OCI-LY1 (cell line): ENCODE measurements at regions not wholly inside any gene's neighbourhood (a gene's known extent, or its start where the extent isn't known, plus 50 kb on each side); places are given as distances from the start of the nearest gene placed in this dataset.

Source experiments
- H2AFZ ChIP-seq: fragments of 200-600 bp; sonication (generic), shearing (Covaris generic); 2 replicates; pipeline ENCODE4 v1.6.0; 2014; ENCODE audit warnings: antibody characterized with exemption, mild to moderate bottlenecking, low read length
- H3F3A ChIP-seq: fragments of 200-600 bp; sonication (generic), shearing (Covaris generic); 2 replicates; pipeline ENCODE4 v1.6.0; 2014; ENCODE audit warnings: mild to moderate bottlenecking, antibody characterized with exemption, low read length, moderate library complexity; ENCODE audit not compliant: insufficient read depth
- H3K27ac ChIP-seq: fragments of 200-600 bp; sonication (generic); 2 replicates; pipeline ENCODE4 v1.5.1; 2014; ENCODE audit warnings: low read length, mixed run types, mild to moderate bottlenecking, low read depth; ENCODE audit not compliant: poor library complexity, severe bottlenecking
- H3K27me3 ChIP-seq: fragments of 200-600 bp; sonication (generic); 2 replicates; pipeline ENCODE4 v1.6.0; 2014; ENCODE audit warnings: antibody characterized with exemption, mild to moderate bottlenecking, low read length, moderate library complexity; ENCODE audit not compliant: insufficient read depth
- H3K36me3 ChIP-seq: fragments of 200-600 bp; sonication (generic); 2 replicates; pipeline ENCODE4 v1.6.1; 2014; ENCODE audit warnings: mild to moderate bottlenecking, antibody characterized with exemption, low read length, moderate library complexity, mixed read lengths; ENCODE audit not compliant: insufficient read depth
- H3K4me1 ChIP-seq: fragments of 200-600 bp; sonication (generic); 2 replicates; pipeline ENCODE4 v1.5.1; 2014; ENCODE audit warnings: mild to moderate bottlenecking, low read length, moderate library complexity; ENCODE audit not compliant: insufficient read depth, severe bottlenecking
- H3K4me2 ChIP-seq: fragments of 200-600 bp; sonication (generic), shearing (Covaris generic); 2 replicates; pipeline ENCODE4 v1.6.1; 2014; ENCODE audit warnings: low read length
- H3K4me3 ChIP-seq: fragments of 200-600 bp; sonication (generic); 2 replicates; pipeline ENCODE4 v1.5.1; 2014; ENCODE audit warnings: low read length, low read depth, mild to moderate bottlenecking, mixed read lengths; ENCODE audit not compliant: poor library complexity, severe bottlenecking
- H3K79me2 ChIP-seq: fragments of 200-600 bp; shearing (Covaris generic); 2 replicates; pipeline ENCODE4 v1.6.1; 2016; ENCODE audit warnings: mixed run types, low read length, mixed read lengths; ENCODE audit not compliant: insufficient read depth
- H3K9ac ChIP-seq: fragments of 200-600 bp; sonication (generic), shearing (Covaris generic); 2 replicates; pipeline ENCODE4 v1.6.1; 2014; ENCODE audit warnings: mild to moderate bottlenecking, low read length, mixed read lengths
- H3K9me2 ChIP-seq: fragments of 200-600 bp; sonication (generic), shearing (Covaris generic); 2 replicates; pipeline ENCODE4 v1.6.1; 2014; ENCODE audit warnings: low read depth, mild to moderate bottlenecking, low read length, mixed read lengths
- H3K9me3 ChIP-seq: fragments of 200-600 bp; shearing (Covaris generic); 2 replicates; pipeline ENCODE4 v1.6.1; 2014; ENCODE audit warnings: low read length, mixed read lengths
- H4K20me1 ChIP-seq: fragments of 200-600 bp; sonication (generic), shearing (Covaris generic); 2 replicates; pipeline ENCODE4 v1.6.0; 2016; ENCODE audit warnings: mild to moderate bottlenecking, low read length; ENCODE audit not compliant: insufficient read depth
- CTCF ChIP-seq: fragments of 200-600 bp; sonication (generic), shearing (Covaris generic); IDR thresholded peaks from 2 replicates; pipeline ENCODE4 v1.5.1; 2017; ENCODE audit warnings: mild to moderate bottlenecking, antibody characterized with exemption, low read length, moderate library complexity, mixed read lengths
- EZH2 ChIP-seq: fragments of 200-600 bp; sonication (generic), shearing (Covaris generic); IDR thresholded peaks from 2 replicates; pipeline ENCODE4 v1.8.0; 2017; ENCODE audit warnings: borderline replicate concordance, mixed run types, mild to moderate bottlenecking, antibody characterized with exemption, low read length, moderate library complexity, mixed read lengths

- Histone ChIP-seq H3K4me3 (no peak overlapping the region), H3K9me3 (no peaks in the 10 kb centered on the region), H3K9ac (no peak overlapping the region), H2AFZ (no peak overlapping the region), H3K36me3 (no peaks in the 10 kb centered on the region), H3K4me2 (no peak overlapping the region), H3K79me2 (no peaks in the 10 kb centered on the region), H3K27me3 (no peaks in the 10 kb centered on the region), H3K9me2 (no peaks in the 10 kb centered on the region), H3K27ac (no peak overlapping the region), H3K4me1 (no peaks in the 10 kb centered on the region), H4K20me1 (no peaks in the 10 kb centered on the region), H3F3A (no peaks in the 10 kb centered on the region)
- TF ChIP-seq CTCF (no peak), EZH2 (no peak)
Measured at GRCh38 chr6:165782812-165783211, 119.8 kb upstream of the PDE10A start.

GRCh38 chr6:165782134-165782533 lies 119.1 kb upstream of the PDE10A start:
- no peak overlapping the region for H3K27ac ChIP-seq
- H3K79me2 ChIP-seq: no peaks in the 10 kb centered on the region
- H3K27me3 ChIP-seq: no peaks in the 10 kb centered on the region
- no peaks in the 10 kb centered on the region for H3F3A ChIP-seq
- no peak overlapping the region for H3K4me2 ChIP-seq
- H3K9ac ChIP-seq: no peak overlapping the region
- H3K4me1 ChIP-seq: no peaks in the 10 kb centered on the region
- H4K20me1 ChIP-seq: no peaks in the 10 kb centered on the region
- H3K9me3 ChIP-seq: no peaks in the 10 kb centered on the region
- no peak for TF ChIP-seq CTCF
- no peak for TF ChIP-seq EZH2
- no peaks in the 10 kb centered on the region for H3K9me2 ChIP-seq
- no peak overlapping the region for H3K4me3 ChIP-seq
- H3K36me3 ChIP-seq: no peaks in the 10 kb centered on the region
- no peak overlapping the region for H2AFZ ChIP-seq

- H2AFZ ChIP-seq: no peak overlapping the region
- H3K4me1 ChIP-seq: no peaks in the 10 kb centered on the region
- H3K4me2 ChIP-seq: no peak overlapping the region
- no peak overlapping the region for H3K9ac ChIP-seq
- no peaks in the 10 kb centered on the region for H3K79me2 ChIP-seq
- H3F3A ChIP-seq: no peaks in the 10 kb centered on the region
- no peaks in the 10 kb centered on the region for H4K20me1 ChIP-seq
- TF ChIP-seq CTCF: peak; percentile 13; the same call in 1 of the 2 replicates
- TF ChIP-seq EZH2: no peak
- H3K27ac ChIP-seq: no peak overlapping the region
- H3K27me3 ChIP-seq: no peaks in the 10 kb centered on the region
- no peak overlapping the region for H3K4me3 ChIP-seq
- no peaks in the 10 kb centered on the region for H3K9me2 ChIP-seq
- H3K9me3 ChIP-seq: no peaks in the 10 kb centered on the region
- no peaks in the 10 kb centered on the region for H3K36me3 ChIP-seq
Measured at GRCh38 chr6:165777680-165778079, 114.6 kb upstream of the PDE10A start.
